Omental fat pad (tissue), 3 donors: ENCODE measurements at regions not wholly inside any gene's neighbourhood (a gene's known extent, or its start where the extent isn't known, plus 50 kb on each side); places are given as distances from the start of the nearest gene placed in this dataset.

Source experiments
- ATAC-seq: fragments of 150-250 bp; one replicate; pipeline ENCODE4 v1.9.1; 2016; ENCODE audit warnings: mild to moderate bottlenecking, moderate library complexity; ENCODE audit not compliant: low FRiP score
- DNase-seq: peaks from one replicate; pipeline ENCODE4 v3.0.0-alpha.2; 2019; ENCODE audit warnings: low spot score
- CTCF ChIP-seq, 3 donors: fragments of 450-650 bp; IDR thresholded peaks; one replicate each; pipeline ENCODE4 v1.5.1; 2016 to 2017; ENCODE audit warnings: antibody characterized with exemption in 3 of 3, mild to moderate bottlenecking in 3 of 3, moderate library complexity in 2 of 3

DNA sequence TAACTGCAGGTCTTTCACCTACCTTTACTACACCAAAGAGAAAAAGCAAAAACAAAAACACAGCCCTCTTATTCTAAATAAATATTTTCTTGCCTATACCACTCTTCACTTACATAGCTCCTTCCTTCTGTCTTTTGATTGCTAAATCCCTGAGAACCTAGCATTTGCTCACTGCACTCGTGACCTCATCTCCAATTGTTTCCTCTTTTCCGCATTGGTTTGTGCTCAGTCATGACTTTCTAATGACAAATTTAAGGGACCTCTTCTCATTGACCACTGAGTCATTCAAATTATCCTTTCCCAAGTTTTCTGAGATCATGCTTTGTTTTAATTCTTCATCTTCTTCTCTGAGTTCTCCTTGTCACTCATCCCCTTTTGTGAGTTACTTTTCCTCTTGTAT lies 1697.1 kb downstream of the STIM2 start:
- no peak for ATAC-seq
- no peak for DNase-seq
- TF ChIP-seq CTCF (IDR thresholded peaks at IDR 0.05), result no peak

GRCh38 chr4:28558895-28559294 lies 1698.3 kb downstream of the STIM2 start:
- DNase-seq (no peak), ATAC-seq (no peak)
- TF ChIP-seq CTCF (IDR thresholded peaks at IDR 0.05), result no peak

GRCh38 chr4:28562913-28563312 lies 1702.3 kb downstream of the STIM2 start:
- TF ChIP-seq CTCF (IDR thresholded peaks at IDR 0.05), result no peak
- DNase-seq, result no peak
- ATAC-seq, result no peak

GRCh38 chr4:28565396-28565795 lies 1704.8 kb downstream of the STIM2 start:
- ATAC-seq (no peak), DNase-seq (no peak)
- TF ChIP-seq CTCF (IDR thresholded peaks at IDR 0.05), result no peak

- ATAC-seq, result no peak
- no peak for TF ChIP-seq CTCF (IDR thresholded peaks at IDR 0.05)
- no peak for DNase-seq
These were observed 1740.3 kb downstream of the STIM2 start for GRCh38 chr4:28600958-28601357.

DNA sequence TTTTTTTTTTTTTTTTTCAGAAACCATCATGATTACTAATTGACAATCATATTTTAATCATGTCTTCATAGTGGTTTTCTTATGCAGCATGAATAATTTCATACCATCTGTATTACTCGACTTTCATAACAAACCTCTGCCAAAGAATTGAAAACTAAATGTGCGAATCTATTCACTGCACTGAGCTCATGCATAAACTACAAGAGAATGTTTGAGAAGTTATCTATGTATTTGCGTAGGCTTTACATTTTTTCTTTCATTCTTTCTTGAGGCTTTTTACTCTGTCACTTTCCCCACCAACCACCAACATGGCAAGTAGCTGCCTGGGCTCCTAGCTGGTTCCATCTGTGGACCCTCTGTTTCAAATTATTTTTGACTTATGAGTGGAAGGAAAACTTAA lies 1761.0 kb downstream of the STIM2 start:
- TF ChIP-seq CTCF (IDR thresholded peaks at IDR 0.05), result no peak
- no peak for DNase-seq
- ATAC-seq, result no peak

DNA sequence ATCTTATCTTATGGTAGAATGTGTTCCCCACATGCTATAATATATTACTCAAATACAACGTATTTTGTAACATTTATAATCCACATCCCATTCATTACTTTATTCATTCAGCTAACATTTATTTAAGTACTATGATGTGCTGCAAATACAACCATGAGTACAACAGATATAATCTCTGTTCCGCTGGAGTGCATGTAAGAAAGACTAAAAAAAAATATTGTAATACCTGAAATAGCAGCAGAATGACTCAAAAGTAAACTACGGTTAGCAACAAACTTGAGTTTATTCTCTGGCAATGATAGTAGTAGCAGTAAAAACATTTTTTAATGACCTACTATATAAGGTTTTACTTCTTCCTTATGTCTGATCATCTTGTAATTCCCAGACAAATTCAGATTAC lies 1776.3 kb downstream of the STIM2 start:
- ATAC-seq, result no peak
- TF ChIP-seq CTCF (IDR thresholded peaks at IDR 0.05), result no peak
- DNase-seq, result no peak
